Activated T-cell treated with anti-CD3 and anti-CD28 coated beads for 24 hours (primary cell): ENCODE measurements at regions not wholly inside any gene's neighbourhood (a gene's known extent, or its start where the extent isn't known, plus 50 kb on each side); places are given as distances from the start of the nearest gene placed in this dataset.

ENCODE experiments used
- DNase-seq: peaks from one replicate; pipeline ENCODE4 v3.0.0-alpha.2; 2020; ENCODE audit warnings: low read depth

GRCh38 chr5:54743581-54743980 is 226.0 kb downstream of the SNX18 start:
- DNase-seq: no peak

- no peak for DNase-seq
Measured at GRCh38 chr5:54742417-54742891, 224.9 kb downstream of the SNX18 start.

GRCh38 chr5:54741711-54742110 is 224.2 kb downstream of the SNX18 start:
- no peak for DNase-seq

GRCh38 chr5:54740141-54740540 is 222.6 kb downstream of the SNX18 start:
- no peak for DNase-seq

- DNase-seq: no peak
Measured at GRCh38 chr5:54739371-54739770, 221.8 kb downstream of the SNX18 start.

- no peak for DNase-seq
Measured at GRCh38 chr5:54738973-54739367, 221.4 kb downstream of the SNX18 start.

GRCh38 chr5:54738118-54738972 is 220.8 kb downstream of the SNX18 start:
- DNase-seq: no peak

GRCh38 chr5:54736003-54736797 is 218.6 kb downstream of the SNX18 start:
- no peak for DNase-seq

GRCh38 chr5:54733101-54733500 is 215.5 kb downstream of the SNX18 start:
- DNase-seq: no peak

- DNase-seq: no peak
Measured at GRCh38 chr5:54732108-54732507, 214.5 kb downstream of the SNX18 start.

GRCh38 chr5:54728588-54728915 is 211.0 kb downstream of the SNX18 start:
- DNase-seq: no peak

- no peak for DNase-seq
Measured at GRCh38 chr5:54727874-54728587, 210.5 kb downstream of the SNX18 start.

GRCh38 chr5:54725391-54726280 is 208.1 kb downstream of the SNX18 start:
- no peak for DNase-seq

- no peak for DNase-seq
Measured at GRCh38 chr5:54722846-54723433, 205.4 kb downstream of the SNX18 start.

- no peak for DNase-seq
Measured at GRCh38 chr5:54721951-54722654, 204.5 kb downstream of the SNX18 start.

- DNase-seq: no peak
Measured at GRCh38 chr5:54721116-54721515, 203.6 kb downstream of the SNX18 start.

GRCh38 chr5:54720341-54720740 is 202.8 kb downstream of the SNX18 start:
- no peak for DNase-seq

- DNase-seq: no peak
Measured at GRCh38 chr5:54719384-54720283, 202.1 kb downstream of the SNX18 start.

GRCh38 chr5:54718656-54719055 is 201.1 kb downstream of the SNX18 start:
- DNase-seq: no peak
